Esophagus muscularis mucosa (tissue), 3 donors: ENCODE measurements at regions not wholly inside any gene's neighbourhood (a gene's known extent, or its start where the extent isn't known, plus 50 kb on each side); places are given as distances from the start of the nearest gene placed in this dataset.

Experiments
- CTCF ChIP-seq, 3 experiments: fragments of 200-600 bp in 2 of 3; fragments of 450-650 bp in 1 of 3; sonication (generic) in 2 of 3; IDR thresholded peaks; one replicate each; pipeline ENCODE4 v1.5.1; 2017 to 2019; ENCODE audit warnings: antibody characterized with exemption in 3 of 3, mild to moderate bottlenecking in 2 of 3, moderate library complexity in 1 of 3
- POLR2AphosphoS5 ChIP-seq, 2 donors: sonication (generic); formaldehyde crosslinking; IDR thresholded peaks; one replicate each; pipeline ENCODE4 v1.6.1; 2017; ENCODE audit warnings: antibody characterized with exemption in 2 of 2

- TF ChIP-seq POLR2AphosphoS5 (IDR thresholded peaks at IDR 0.05) (no peak), CTCF (IDR thresholded peaks at IDR 0.05) (no peak)
Measured at GRCh38 chr5:92704590-92704989, 876.4 kb downstream of the NR2F1-AS1 start.
